SK-N-SH (cell line): ENCODE measurements at regions not wholly inside any gene's neighbourhood (a gene's known extent, or its start where the extent isn't known, plus 50 kb on each side); places are given as distances from the start of the nearest gene placed in this dataset.

ENCODE experiments used
- CTCF ChIA-PET: fragments of 300-600, 350-600 bp; formaldehyde crosslinking; extraction: SDS; loops from one replicate; lab custom pipeline; 2021; lab: Yijun Ruan, JAX
- POLR2A ChIA-PET: fragments of 350-600 bp; sonication (Branson Sonifier 250); formaldehyde crosslinking; extraction: SDS; loops from one replicate; lab custom pipeline; 2020; ENCODE audit warnings: antibody characterized with exemption, inconsistent platforms; lab: Yijun Ruan, JAX
- DNase-seq: peaks from one replicate; pipeline ENCODE4 v3.0.0; 2012
- H2AFZ ChIP-seq: fragments of 200-600 bp; sonication (generic); 2 replicates; pipeline ENCODE4 v1.8.1; 2016; ENCODE audit warnings: antibody characterized with exemption, mild to moderate bottlenecking, low read depth
- H3F3A ChIP-seq: fragments of 200-600 bp; sonication (generic); replicated peaks from 2 replicates; pipeline ENCODE3; 2016; ENCODE audit warnings: antibody characterized with exemption, mild to moderate bottlenecking; ENCODE audit not compliant: insufficient read depth
- H3K27ac ChIP-seq, 2 experiments: fragments of 200-500 bp in 1 of 2; fragments of 200-600 bp in 1 of 2; sonication (Bioruptor generic) in 1 of 2; sonication (generic), shearing (Covaris generic) in 1 of 2; 2 replicates each; pipeline versions ENCODE4 v1.5.1 to v1.6.1; 2014 to 2016; ENCODE audit warnings: low read depth in 2 of 2, inconsistent platforms in 1 of 2, low read length in 1 of 2, mild to moderate bottlenecking in 1 of 2, mixed read lengths in 1 of 2
- H3K27me3 ChIP-seq: fragments of 200-600 bp; sonication (generic), shearing (Covaris generic); 2 replicates; pipeline ENCODE4 v1.6.1; 2016; ENCODE audit warnings: mixed run types; ENCODE audit not compliant: insufficient read depth
- H3K36me3 ChIP-seq, 2 experiments: fragments of 200-500 bp in 1 of 2; fragments of 200-600 bp in 1 of 2; sonication (Bioruptor generic) in 1 of 2; sonication (generic) in 1 of 2; replicated peaks in 1 of 2; 2 replicates each; pipeline versions ENCODE3 to v1.5.1; 2014 to 2016; ENCODE audit warnings: low read length in 1 of 2, mild to moderate bottlenecking in 1 of 2; ENCODE audit not compliant: insufficient read depth in 2 of 2, control insufficient read depth in 1 of 2
- H3K4me1 ChIP-seq, 2 experiments: fragments of 200-500 bp in 1 of 2; fragments of 200-600 bp in 1 of 2; sonication (Bioruptor generic) in 1 of 2; sonication (generic), shearing (Covaris generic) in 1 of 2; 2 replicates each; pipeline versions ENCODE4 v1.5.1 to v1.6.1; 2014 to 2016; ENCODE audit warnings: low read depth in 1 of 2, low read length in 1 of 2, mixed run types in 1 of 2; ENCODE audit not compliant: insufficient read depth in 2 of 2, control insufficient read depth in 1 of 2
- H3K4me2 ChIP-seq: fragments of 200-600 bp; sonication (generic), shearing (Covaris generic); 2 replicates; pipeline ENCODE4 v1.6.1; 2017; ENCODE audit warnings: mixed run types
- H3K4me3 ChIP-seq, 2 experiments: fragments of 200-500 bp in 1 of 2; fragments of 200-600 bp in 1 of 2; sonication (Bioruptor generic) in 1 of 2; sonication (generic), shearing (Covaris generic) in 1 of 2; 2 replicates each; pipeline versions ENCODE4 v1.5.1 to v1.8.1; 2014 to 2016; ENCODE audit warnings: low read depth in 2 of 2, inconsistent platforms in 1 of 2, low read length in 1 of 2, mild to moderate bottlenecking in 1 of 2, mixed read lengths in 1 of 2, moderate library complexity in 1 of 2
- H3K79me2 ChIP-seq: fragments of 200-600 bp; sonication (generic); 2 replicates; pipeline ENCODE4 v1.8.1; 2017; ENCODE audit warnings: mild to moderate bottlenecking; ENCODE audit not compliant: insufficient read depth
- H3K9ac ChIP-seq: fragments of 200-600 bp; sonication (generic); 2 replicates; pipeline ENCODE4 v1.6.1; 2017; ENCODE audit warnings: mixed run types
- H3K9me2 ChIP-seq: fragments of 200-600 bp; sonication (generic); 2 replicates; pipeline ENCODE4 v1.6.1; 2017; ENCODE audit warnings: mixed run types
- H3K9me3 ChIP-seq: fragments of 200-600 bp; sonication (generic); 2 replicates; pipeline ENCODE4 v1.6.1; 2017; ENCODE audit warnings: mixed run types, mild to moderate bottlenecking, moderate library complexity
- H4K20me1 ChIP-seq: fragments of 200-600 bp; sonication (generic); 2 replicates; pipeline ENCODE4 v1.6.1; 2017; ENCODE audit warnings: mild to moderate bottlenecking, mixed run types; ENCODE audit not compliant: insufficient read depth
- EP300 ChIP-seq, 2 experiments: IDR thresholded peaks; 2 replicates each; pipeline versions ENCODE4 v1.4.0 to v1.6.1; 2012; ENCODE audit warnings: borderline replicate concordance in 1 of 2, low read depth in 1 of 2, low read length in 1 of 2
- FOSL2 ChIP-seq: IDR thresholded peaks from 2 replicates; pipeline ENCODE4 v1.4.0; 2012; ENCODE audit warnings: low read depth, mild to moderate bottlenecking, moderate library complexity, borderline replicate concordance
- GABPA ChIP-seq: IDR thresholded peaks from 2 replicates; pipeline ENCODE4 v1.4.0; 2012; ENCODE audit warnings: low read depth, mild to moderate bottlenecking
- GATA2 ChIP-seq: sonication (generic); formaldehyde crosslinking; IDR thresholded peaks from 2 replicates; pipeline ENCODE4 v1.5.0; 2020; ENCODE audit warnings: mild to moderate bottlenecking, missing genetic modification reagents
- JUND ChIP-seq: IDR thresholded peaks from 2 replicates; pipeline ENCODE4 v1.4.0; 2012
- MEF2A ChIP-seq: IDR thresholded peaks from 2 replicates; pipeline ENCODE4 v1.4.0; 2012; ENCODE audit warnings: low read depth, borderline replicate concordance
- RAD21 ChIP-seq: IDR thresholded peaks from 2 replicates; pipeline ENCODE4 v1.6.1; 2012; ENCODE audit warnings: mild to moderate bottlenecking, low read length
- SIN3A ChIP-seq: IDR thresholded peaks from 2 replicates; pipeline ENCODE4 v1.6.1; 2012; ENCODE audit warnings: low read depth, mild to moderate bottlenecking, low read length, moderate library complexity, borderline replicate concordance
- TAF1 ChIP-seq: IDR thresholded peaks from 2 replicates; pipeline ENCODE4 v1.6.1; 2012; ENCODE audit warnings: low read depth, mild to moderate bottlenecking, low read length, moderate library complexity, borderline replicate concordance
- TCF12 ChIP-seq: IDR thresholded peaks from 2 replicates; pipeline ENCODE4 v1.4.0; 2012
- YY1 ChIP-seq: IDR thresholded peaks from 2 replicates; pipeline ENCODE4 v1.4.0; 2012; ENCODE audit warnings: low read depth, mild to moderate bottlenecking
- WGBS: methylation state at CpG from one replicate; pipeline ENCODE4 v1.1.6; 2017; ENCODE audit warnings: low lambda C conversion rate; 5-methylcytosine and 5-hydroxymethylcytosine counted together
- TF ChIP-seq, protein P1 (sequence below): IDR thresholded peaks from 2 replicates; pipeline ENCODE4 v1.6.1; 2012; ENCODE audit warnings: mild to moderate bottlenecking, low read depth, low read length, moderate library complexity
- TF ChIP-seq, protein P2 (sequence below): IDR thresholded peaks from 2 replicates; pipeline ENCODE4 v1.4.0; 2012; ENCODE audit warnings: low read depth
- TF ChIP-seq, protein P3 (sequence below): fragments of 150-350 bp; IDR thresholded peaks from 2 replicates; pipeline ENCODE4 v1.6.1; 2016; ENCODE audit warnings: mild to moderate bottlenecking, low read depth, low read length

DNA sequence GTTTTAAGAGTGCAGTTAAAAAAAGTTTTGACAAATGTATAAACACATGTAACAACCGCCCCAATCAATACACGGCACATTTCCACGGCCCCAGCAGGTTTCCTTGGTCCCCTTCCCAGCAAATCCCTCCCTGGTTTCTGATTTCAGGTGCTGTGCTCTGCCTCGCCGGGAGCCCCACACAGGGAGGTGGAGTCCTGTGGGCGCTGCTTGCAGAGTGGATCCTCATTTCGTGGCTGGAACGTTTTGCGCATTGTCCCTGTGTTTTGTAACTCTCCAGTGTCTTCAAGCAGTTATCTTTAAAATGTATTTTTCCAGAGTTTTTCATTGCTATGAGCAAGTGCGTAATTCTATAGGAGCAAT is 124.8 kb downstream of the GALR1 start:
- no peak overlapping the region for H2AFZ ChIP-seq
- H3K79me2 ChIP-seq: no peaks in the 10 kb centered on the region
- no peaks in the 10 kb centered on the region for H3K9me3 ChIP-seq
- no peaks in the 10 kb centered on the region for H3F3A ChIP-seq
- H3K9ac ChIP-seq: no peak overlapping the region
- no peaks in the 10 kb centered on the region for H3K9me2 ChIP-seq
- CTCF ChIA-PET: no interaction called here
- H3K4me2 ChIP-seq: no peak overlapping the region
- no peak for DNase-seq
- no peaks in the 10 kb centered on the region for H3K4me1 ChIP-seq
- 39% methylated on average over 9 of the region's 10 CpGs for WGBS
- H3K36me3 ChIP-seq: no peaks in the 10 kb centered on the region
- no peak for TF ChIP-seq TAF1
- TF ChIP-seq MEF2A: no peak
- TF ChIP-seq, protein P1, sequence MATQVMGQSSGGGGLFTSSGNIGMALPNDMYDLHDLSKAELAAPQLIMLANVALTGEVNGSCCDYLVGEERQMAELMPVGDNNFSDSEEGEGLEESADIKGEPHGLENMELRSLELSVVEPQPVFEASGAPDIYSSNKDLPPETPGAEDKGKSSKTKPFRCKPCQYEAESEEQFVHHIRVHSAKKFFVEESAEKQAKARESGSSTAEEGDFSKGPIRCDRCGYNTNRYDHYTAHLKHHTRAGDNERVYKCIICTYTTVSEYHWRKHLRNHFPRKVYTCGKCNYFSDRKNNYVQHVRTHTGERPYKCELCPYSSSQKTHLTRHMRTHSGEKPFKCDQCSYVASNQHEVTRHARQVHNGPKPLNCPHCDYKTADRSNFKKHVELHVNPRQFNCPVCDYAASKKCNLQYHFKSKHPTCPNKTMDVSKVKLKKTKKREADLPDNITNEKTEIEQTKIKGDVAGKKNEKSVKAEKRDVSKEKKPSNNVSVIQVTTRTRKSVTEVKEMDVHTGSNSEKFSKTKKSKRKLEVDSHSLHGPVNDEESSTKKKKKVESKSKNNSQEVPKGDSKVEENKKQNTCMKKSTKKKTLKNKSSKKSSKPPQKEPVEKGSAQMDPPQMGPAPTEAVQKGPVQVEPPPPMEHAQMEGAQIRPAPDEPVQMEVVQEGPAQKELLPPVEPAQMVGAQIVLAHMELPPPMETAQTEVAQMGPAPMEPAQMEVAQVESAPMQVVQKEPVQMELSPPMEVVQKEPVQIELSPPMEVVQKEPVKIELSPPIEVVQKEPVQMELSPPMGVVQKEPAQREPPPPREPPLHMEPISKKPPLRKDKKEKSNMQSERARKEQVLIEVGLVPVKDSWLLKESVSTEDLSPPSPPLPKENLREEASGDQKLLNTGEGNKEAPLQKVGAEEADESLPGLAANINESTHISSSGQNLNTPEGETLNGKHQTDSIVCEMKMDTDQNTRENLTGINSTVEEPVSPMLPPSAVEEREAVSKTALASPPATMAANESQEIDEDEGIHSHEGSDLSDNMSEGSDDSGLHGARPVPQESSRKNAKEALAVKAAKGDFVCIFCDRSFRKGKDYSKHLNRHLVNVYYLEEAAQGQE: no peak
- TF ChIP-seq JUND: no peak
- TF ChIP-seq, all 33 proteins: peak for 0
- Histone ChIP-seq H3K27ac (no peak overlapping the region), H3K27me3 (no peaks in the 10 kb centered on the region), H4K20me1 (no peaks in the 10 kb centered on the region), H3K4me3 (no peak overlapping the region)
- POLR2A ChIA-PET: no interaction called here

DNA sequence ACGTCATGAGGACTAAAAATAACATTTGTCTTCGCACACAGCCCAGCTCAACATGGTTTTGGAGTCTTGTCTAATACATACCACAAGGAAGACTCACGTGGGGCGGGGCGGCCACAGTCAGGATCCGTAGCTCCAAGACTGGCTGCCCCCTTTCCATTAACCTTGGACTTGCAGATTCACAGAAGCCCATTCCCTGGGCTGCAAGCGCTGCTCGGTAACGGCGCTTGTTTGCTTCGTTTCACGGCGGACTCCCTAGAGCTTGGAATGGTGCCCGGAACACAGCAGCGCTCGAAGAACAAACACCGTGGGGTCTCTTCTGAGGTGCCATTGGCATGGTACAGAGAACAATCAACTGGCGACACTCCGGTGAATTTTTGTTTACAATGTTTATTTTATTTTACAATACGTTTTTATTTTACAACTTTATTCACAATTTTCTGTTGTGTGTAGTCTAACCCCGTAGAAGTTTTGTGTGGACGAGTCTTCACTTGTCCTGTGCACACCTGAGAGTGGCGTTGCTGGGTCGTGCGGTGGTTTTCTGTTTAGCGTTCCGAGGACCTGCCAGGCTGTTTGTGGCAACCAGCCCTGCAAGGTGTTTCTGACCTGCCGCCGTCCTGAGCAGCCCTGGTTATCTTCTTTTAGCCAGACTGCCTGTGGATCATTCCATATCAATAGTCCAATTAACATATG is 126.5 kb downstream of the GALR1 start:
- H3K36me3 ChIP-seq: no peaks in the 10 kb centered on the region
- ChIA-PET CTCF (no interaction called here), POLR2A (no interaction called here)
- no peak for DNase-seq
- no peaks in the 10 kb centered on the region for H3K79me2 ChIP-seq
- H3K27me3 ChIP-seq: no peaks in the 10 kb centered on the region
- no peak overlapping the region for H3K4me3 ChIP-seq
- no peak overlapping the region for H3K9ac ChIP-seq
- H3F3A ChIP-seq: no peaks in the 10 kb centered on the region
- no peaks in the 10 kb centered on the region for H4K20me1 ChIP-seq
- H3K9me3 ChIP-seq: no peaks in the 10 kb centered on the region
- no peak overlapping the region for H3K4me2 ChIP-seq
- TF ChIP-seq RAD21: no peak
- TF ChIP-seq TCF12: no peak
- TF ChIP-seq SIN3A: no peak
- H3K9me2 ChIP-seq: no peaks in the 10 kb centered on the region
- H3K4me1 ChIP-seq: no peaks in the 10 kb centered on the region
- 62% methylated on average over 29 of the region's 29 CpGs for WGBS
- no peak overlapping the region for H2AFZ ChIP-seq
- H3K27ac ChIP-seq: no peak overlapping the region

DNA sequence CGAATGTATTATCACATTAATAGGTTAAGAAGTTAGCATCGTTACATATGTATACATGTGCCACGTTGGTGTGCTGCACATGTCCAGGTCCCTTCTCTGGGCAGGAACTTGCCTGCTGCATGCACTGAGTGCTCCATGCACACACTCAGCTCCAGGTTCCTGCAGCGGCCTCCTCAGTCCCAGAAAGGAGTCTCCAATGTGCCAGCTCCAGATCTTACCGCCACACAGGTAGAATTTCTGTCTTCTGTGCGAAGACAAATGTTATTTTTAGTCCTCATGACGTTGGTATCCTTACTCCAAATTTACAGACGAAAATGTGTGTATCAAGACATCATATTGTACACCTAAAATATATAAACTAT is 127.1 kb downstream of the GALR1 start:
- no peaks in the 10 kb centered on the region for H3K36me3 ChIP-seq
- DNase-seq: no peak
- no peak overlapping the region for H3K4me2 ChIP-seq
- H3F3A ChIP-seq: no peaks in the 10 kb centered on the region
- no peak overlapping the region for H2AFZ ChIP-seq
- CTCF ChIA-PET: no interaction called here
- no peaks in the 10 kb centered on the region for H3K9me3 ChIP-seq
- 25% methylated on average over 8 of the region's 8 CpGs for WGBS
- H4K20me1 ChIP-seq: no peaks in the 10 kb centered on the region
- no peaks in the 10 kb centered on the region for H3K27me3 ChIP-seq
- POLR2A ChIA-PET: no interaction called here
- H3K79me2 ChIP-seq: no peaks in the 10 kb centered on the region
- no peaks in the 10 kb centered on the region for H3K9me2 ChIP-seq
- no peaks in the 10 kb centered on the region for H3K4me1 ChIP-seq
- H3K9ac ChIP-seq: no peak overlapping the region
- H3K4me3 ChIP-seq: no peak overlapping the region
- H3K27ac ChIP-seq: no peak overlapping the region
- no peak for TF ChIP-seq FOSL2
- no peak for TF ChIP-seq GABPA
- TF ChIP-seq, protein P2, sequence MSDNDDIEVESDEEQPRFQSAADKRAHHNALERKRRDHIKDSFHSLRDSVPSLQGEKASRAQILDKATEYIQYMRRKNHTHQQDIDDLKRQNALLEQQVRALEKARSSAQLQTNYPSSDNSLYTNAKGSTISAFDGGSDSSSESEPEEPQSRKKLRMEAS: no peak
- TF ChIP-seq TAF1: no peak
- TF ChIP-seq, protein P1: no peak
- TF ChIP-seq EP300 (IDR thresholded peaks at IDR 0.05; ENCODE audit: borderline replicate concordance in 1 of 2, low read depth in 1 of 2, low read length in 1 of 2): no peak
- TF ChIP-seq, protein P3, sequence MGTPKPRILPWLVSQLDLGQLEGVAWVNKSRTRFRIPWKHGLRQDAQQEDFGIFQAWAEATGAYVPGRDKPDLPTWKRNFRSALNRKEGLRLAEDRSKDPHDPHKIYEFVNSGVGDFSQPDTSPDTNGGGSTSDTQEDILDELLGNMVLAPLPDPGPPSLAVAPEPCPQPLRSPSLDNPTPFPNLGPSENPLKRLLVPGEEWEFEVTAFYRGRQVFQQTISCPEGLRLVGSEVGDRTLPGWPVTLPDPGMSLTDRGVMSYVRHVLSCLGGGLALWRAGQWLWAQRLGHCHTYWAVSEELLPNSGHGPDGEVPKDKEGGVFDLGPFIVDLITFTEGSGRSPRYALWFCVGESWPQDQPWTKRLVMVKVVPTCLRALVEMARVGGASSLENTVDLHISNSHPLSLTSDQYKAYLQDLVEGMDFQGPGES: no peak
- TF ChIP-seq YY1: no peak
- no peak for TF ChIP-seq GATA2 (CRISPR knock-in tag)
